IMR-90 (cell line): ENCODE measurements at regions not wholly inside any gene's neighbourhood (a gene's known extent, or its start where the extent isn't known, plus 50 kb on each side); places are given as distances from the start of the nearest gene placed in this dataset.

Source experiments
- ATAC-seq: fragments of 200-7000 bp; cut with Tn5 transposase; 2 replicates; pipeline ENCODE4 v1.9.1; 2020; ENCODE audit warnings: low read depth, mild to moderate bottlenecking, moderate library complexity
- BruUV-seq: library from RNA; stranded (reverse); fragments of 400-500 nt; replicated peaks from 2 replicates; lab custom pipeline; 2021; lab: Mats Ljungman, UMichigan
- CTCF ChIA-PET: fragments of 300-600 bp; formaldehyde crosslinking; extraction: SDS; loops from one replicate; lab custom pipeline; 2021; ENCODE audit warnings: antibody characterized with exemption; lab: Yijun Ruan, JAX
- POLR2A ChIA-PET: fragments of 300-600 bp; sonication (Branson Sonifier 250); formaldehyde crosslinking; loops from one replicate; lab custom pipeline; 2022; ENCODE audit warnings: antibody characterized with exemption; ENCODE audit not compliant: unreplicated experiment; lab: Charles Lee
- DNase-seq: peaks from one replicate; pipeline ENCODE4 v3.0.0; 2013
- H2AFZ ChIP-seq: replicated peaks from 2 replicates; pipeline ENCODE3; 2013; ENCODE audit warnings: low read length, mild to moderate bottlenecking; ENCODE audit not compliant: poor library complexity
- H2AK5ac ChIP-seq: 2 replicates; pipeline ENCODE4 v1.6.1; 2013; ENCODE audit warnings: low read depth, low read length, inconsistent platforms
- H2AK9ac ChIP-seq: replicated peaks from 2 replicates; pipeline ENCODE3; 2013; ENCODE audit warnings: mild to moderate bottlenecking, low read depth, low read length, moderate library complexity; ENCODE audit not compliant: poor library complexity
- H2BK120ac ChIP-seq: 2 replicates; pipeline ENCODE4 v1.6.1; 2013; ENCODE audit warnings: low read depth, low read length, inconsistent platforms
- H2BK15ac ChIP-seq: 3 replicates; pipeline ENCODE4 v1.6.1; 2013; ENCODE audit warnings: low read depth, low read length, inconsistent platforms
- H2BK20ac ChIP-seq: 2 replicates; pipeline ENCODE4 v1.6.1; 2013; ENCODE audit warnings: low read depth, mild to moderate bottlenecking, inconsistent platforms, low read length, moderate library complexity
- H2BK5ac ChIP-seq: 2 replicates; pipeline ENCODE4 v1.6.1; 2013; ENCODE audit warnings: mild to moderate bottlenecking, low read depth, low read length, inconsistent platforms; ENCODE audit not compliant: poor library complexity, severe bottlenecking
- H3K14ac ChIP-seq: replicated peaks from 2 replicates; pipeline ENCODE4 v1.6.1; 2013; ENCODE audit warnings: low read depth, low read length, inconsistent platforms
- H3K18ac ChIP-seq: 2 replicates; pipeline ENCODE4 v1.6.1; 2013; ENCODE audit warnings: low read depth, low read length, control low read depth
- H3K23ac ChIP-seq: 2 replicates; pipeline ENCODE4 v1.6.1; 2013; ENCODE audit warnings: low read depth, low read length, inconsistent platforms
- H3K27ac ChIP-seq: 2 replicates; pipeline ENCODE4 v1.5.1; 2013; ENCODE audit warnings: mild to moderate bottlenecking, control low read depth, low read length; ENCODE audit not compliant: insufficient read depth
- H3K27me3 ChIP-seq: 2 replicates; pipeline ENCODE4 v1.6.1; 2013; ENCODE audit warnings: low read length; ENCODE audit not compliant: control insufficient read depth, insufficient read depth
- H3K36me3 ChIP-seq: 2 replicates; pipeline ENCODE4 v1.6.1; 2013; ENCODE audit warnings: low read length, mixed read lengths; ENCODE audit not compliant: control insufficient read depth, insufficient read depth
- H3K4ac ChIP-seq: 2 replicates; pipeline ENCODE4 v1.6.1; 2013; ENCODE audit warnings: low read depth, low read length, inconsistent platforms
- H3K4me1 ChIP-seq: 2 replicates; pipeline ENCODE4 v1.6.1; 2013; ENCODE audit warnings: low read length, mixed read lengths; ENCODE audit not compliant: control insufficient read depth, insufficient read depth
- H3K4me2 ChIP-seq: 2 replicates; pipeline ENCODE4 v1.6.1; 2013; ENCODE audit warnings: low read depth, mild to moderate bottlenecking, control low read depth, low read length, moderate library complexity
- H3K4me3 ChIP-seq: 2 replicates; pipeline ENCODE4 v1.5.1; 2013; ENCODE audit warnings: low read depth, mild to moderate bottlenecking, control low read depth, low read length, moderate library complexity; ENCODE audit not compliant: insufficient read depth
- H3K56ac ChIP-seq: 2 replicates; pipeline ENCODE4 v1.6.1; 2013; ENCODE audit warnings: low read length, inconsistent platforms; ENCODE audit not compliant: insufficient read depth; ENCODE audit errors: extremely low read depth
- H3K79me1 ChIP-seq, 2 experiments: 2 replicates each; pipeline ENCODE4 v1.6.1; 2013; ENCODE audit warnings: low read length in 2 of 2, inconsistent platforms in 1 of 2, low read depth in 1 of 2
- H3K9ac ChIP-seq: 2 replicates; pipeline ENCODE4 v1.6.1; 2013; ENCODE audit warnings: low read depth, low read length, control low read depth
- H3K9me1 ChIP-seq: 2 replicates; pipeline ENCODE4 v1.6.1; 2013; ENCODE audit warnings: low read length, inconsistent platforms; ENCODE audit not compliant: insufficient read depth
- H3K9me3 ChIP-seq: 2 replicates; pipeline ENCODE4 v1.6.1; 2013; ENCODE audit warnings: low read length; ENCODE audit not compliant: control insufficient read depth, insufficient read depth
- H4K20me1 ChIP-seq: 2 replicates; pipeline ENCODE4 v1.6.1; 2013; ENCODE audit warnings: low read length, inconsistent platforms; ENCODE audit not compliant: insufficient read depth
- H4K5ac ChIP-seq: 2 replicates; pipeline ENCODE4 v1.6.1; 2013; ENCODE audit warnings: mild to moderate bottlenecking, low read depth, low read length, control low read depth
- H4K8ac ChIP-seq, 2 experiments: 2 replicates each; pipeline ENCODE4 v1.6.1; 2013; ENCODE audit warnings: low read depth in 2 of 2, low read length in 2 of 2, control low read depth in 1 of 2, inconsistent platforms in 1 of 2
- H4K91ac ChIP-seq: 2 replicates; pipeline ENCODE4 v1.6.1; 2013; ENCODE audit warnings: low read depth, low read length, inconsistent platforms; ENCODE audit not compliant: insufficient read depth
- BHLHE40 ChIP-seq: fragments of 150-350 bp; IDR thresholded peaks from 2 replicates; pipeline ENCODE4 v1.6.1; 2016; ENCODE audit warnings: mild to moderate bottlenecking, low read depth, low read length
- CEBPB ChIP-seq: IDR thresholded peaks from 2 replicates; pipeline ENCODE4 v1.6.1; 2012; ENCODE audit warnings: low read depth, low read length, improper control_type of control experiment
- CHD1 ChIP-seq: IDR thresholded peaks from 2 replicates; pipeline ENCODE4 v1.6.1; 2012; ENCODE audit warnings: low read depth, low read length, improper control_type of control experiment
- FOS ChIP-seq: fragments of 150-350 bp; IDR thresholded peaks from 2 replicates; pipeline ENCODE4 v1.6.1; 2016; ENCODE audit warnings: low read depth, low read length
- MAFK ChIP-seq: IDR thresholded peaks from 2 replicates; pipeline ENCODE4 v1.6.1; 2012; ENCODE audit warnings: low read depth, low read length, improper control_type of control experiment
- MAZ ChIP-seq: IDR thresholded peaks from 2 replicates; pipeline ENCODE4 v1.6.1; 2012; ENCODE audit warnings: low read depth, mild to moderate bottlenecking, low read length, improper control_type of control experiment, moderate library complexity, borderline replicate concordance
- MXI1 ChIP-seq: IDR thresholded peaks from 2 replicates; pipeline ENCODE4 v1.6.1; 2012; ENCODE audit warnings: low read depth, mild to moderate bottlenecking, low read length, moderate library complexity, borderline replicate concordance
- NFE2L2 ChIP-seq: fragments of 150-350 bp; IDR thresholded peaks from 2 replicates; pipeline ENCODE4 v1.6.1; 2016; ENCODE audit warnings: low read depth, mild to moderate bottlenecking, low read length
- POLR2A ChIP-seq: IDR thresholded peaks from 2 replicates; pipeline ENCODE4 v1.6.1; 2012; ENCODE audit warnings: mild to moderate bottlenecking, low read depth, low read length
- RAD21 ChIP-seq: IDR thresholded peaks from 2 replicates; pipeline ENCODE4 v1.6.1; 2012; ENCODE audit warnings: low read length, improper control_type of control experiment
- RCOR1 ChIP-seq: IDR thresholded peaks from 2 replicates; pipeline ENCODE4 v1.6.1; 2012; ENCODE audit warnings: mild to moderate bottlenecking, low read length, improper control_type of control experiment; ENCODE audit not compliant: insufficient replicate concordance
- RFX5 ChIP-seq: IDR thresholded peaks from 2 replicates; pipeline ENCODE4 v1.8.0; 2012; ENCODE audit warnings: low read depth, mild to moderate bottlenecking, low read length, moderate library complexity
- SMC3 ChIP-seq: fragments of 150-350 bp; IDR thresholded peaks from 2 replicates; pipeline ENCODE4 v1.6.1; 2016; ENCODE audit warnings: low read depth, mild to moderate bottlenecking, antibody characterized with exemption, low read length, moderate library complexity
- dilution Hi-C: fragments of 300-500 bp; cut with HindIII; formaldehyde crosslinking; loops from one replicate; pipeline ENCODE4 v1.14.3; 2018; ENCODE audit warnings: low sequenced_read_pairs; ENCODE audit not compliant: unreplicated experiment
- in situ Hi-C: fragments of 300-500 bp; cut with MboI; formaldehyde crosslinking; loops from 3 replicates; pipeline ENCODE4 v1.14.3; 2019; ENCODE audit warnings: low sequenced_read_pairs, inconsistent platforms, mixed read lengths
- intact Hi-C: fragments of 100-400 bp; cut with micrococcal nuclease; formaldehyde crosslinking; loops from 2 replicates; pipeline ENCODE4 v1.10.0; 2022
- TF ChIP-seq, protein P1 (sequence below): conservative IDR thresholded peaks from 2 replicates; pipeline ENCODE4 v1.5.1; 2012; ENCODE audit warnings: mild to moderate bottlenecking, low read depth, low read length, improper control_type of control experiment
- TF ChIP-seq, protein P2 (sequence below): fragments of 150-350 bp; IDR thresholded peaks from 2 replicates; pipeline ENCODE4 v1.6.1; 2017; ENCODE audit warnings: mild to moderate bottlenecking, antibody characterized with exemption, low read length, low read depth
- TF ChIP-seq, protein P3 (sequence below): fragments of 150-350 bp; IDR thresholded peaks from 2 replicates; pipeline ENCODE4 v1.6.1; 2016; ENCODE audit warnings: low read depth, mild to moderate bottlenecking, low read length, moderate library complexity, borderline replicate concordance

DNA sequence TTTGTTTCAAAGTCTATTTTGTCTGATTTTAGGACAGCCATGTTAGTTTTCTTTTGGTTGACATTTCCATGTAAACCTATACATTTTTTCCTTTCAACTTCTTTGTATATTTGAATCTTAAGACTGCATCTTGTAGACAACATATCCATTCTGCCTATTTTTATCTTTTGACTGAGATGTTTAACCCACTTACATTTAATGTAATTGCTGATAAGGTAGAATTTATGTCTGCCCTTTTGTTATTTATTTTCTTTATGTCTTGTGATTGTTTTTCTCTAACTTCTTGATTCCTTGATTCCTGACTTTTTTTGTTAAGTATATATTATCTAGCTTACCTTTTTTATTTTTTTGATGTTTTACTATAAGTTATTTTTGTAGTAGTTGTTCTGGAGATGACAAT is 542.5 kb downstream of the SUCLG1 start:
- ChIA-PET POLR2A (no interaction called here), CTCF (no interaction called here)
- H2BK15ac ChIP-seq: no peak overlapping the region
- H3K18ac ChIP-seq: no peak overlapping the region
- H3K27ac ChIP-seq: no peak overlapping the region
- no peaks in the 10 kb centered on the region for H3K4me1 ChIP-seq
- no TSS peak for BruUV-seq
- intact Hi-C loops: no loop called here
- no peaks in the 10 kb centered on the region for H4K20me1 ChIP-seq
- no peak overlapping the region for H2BK120ac ChIP-seq
- H4K91ac ChIP-seq: no peak overlapping the region
- in situ Hi-C loops: no loop called here
- ATAC-seq (no peak), DNase-seq (no peak)
- no peak overlapping the region for H2BK20ac ChIP-seq
- H3K4me2 ChIP-seq: no peak overlapping the region
- H3K56ac ChIP-seq: no peak overlapping the region
- no peak overlapping the region for H2AFZ ChIP-seq
- H3K4me3 ChIP-seq: no peak overlapping the region
- no peaks in the 10 kb centered on the region for H3K9me3 ChIP-seq
- TF ChIP-seq RAD21 (no peak), RFX5 (no peak), MAZ (no peak), FOS (no peak), BHLHE40 (no peak), MAFK (no peak), NFE2L2 (no peak), MXI1 (no peak), CEBPB (no peak), POLR2A (no peak), SMC3 (no peak), CHD1 (no peak), RCOR1 (no peak)
- TF ChIP-seq, protein P1, sequence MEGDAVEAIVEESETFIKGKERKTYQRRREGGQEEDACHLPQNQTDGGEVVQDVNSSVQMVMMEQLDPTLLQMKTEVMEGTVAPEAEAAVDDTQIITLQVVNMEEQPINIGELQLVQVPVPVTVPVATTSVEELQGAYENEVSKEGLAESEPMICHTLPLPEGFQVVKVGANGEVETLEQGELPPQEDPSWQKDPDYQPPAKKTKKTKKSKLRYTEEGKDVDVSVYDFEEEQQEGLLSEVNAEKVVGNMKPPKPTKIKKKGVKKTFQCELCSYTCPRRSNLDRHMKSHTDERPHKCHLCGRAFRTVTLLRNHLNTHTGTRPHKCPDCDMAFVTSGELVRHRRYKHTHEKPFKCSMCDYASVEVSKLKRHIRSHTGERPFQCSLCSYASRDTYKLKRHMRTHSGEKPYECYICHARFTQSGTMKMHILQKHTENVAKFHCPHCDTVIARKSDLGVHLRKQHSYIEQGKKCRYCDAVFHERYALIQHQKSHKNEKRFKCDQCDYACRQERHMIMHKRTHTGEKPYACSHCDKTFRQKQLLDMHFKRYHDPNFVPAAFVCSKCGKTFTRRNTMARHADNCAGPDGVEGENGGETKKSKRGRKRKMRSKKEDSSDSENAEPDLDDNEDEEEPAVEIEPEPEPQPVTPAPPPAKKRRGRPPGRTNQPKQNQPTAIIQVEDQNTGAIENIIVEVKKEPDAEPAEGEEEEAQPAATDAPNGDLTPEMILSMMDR: no peak
- TF ChIP-seq, protein P2, sequence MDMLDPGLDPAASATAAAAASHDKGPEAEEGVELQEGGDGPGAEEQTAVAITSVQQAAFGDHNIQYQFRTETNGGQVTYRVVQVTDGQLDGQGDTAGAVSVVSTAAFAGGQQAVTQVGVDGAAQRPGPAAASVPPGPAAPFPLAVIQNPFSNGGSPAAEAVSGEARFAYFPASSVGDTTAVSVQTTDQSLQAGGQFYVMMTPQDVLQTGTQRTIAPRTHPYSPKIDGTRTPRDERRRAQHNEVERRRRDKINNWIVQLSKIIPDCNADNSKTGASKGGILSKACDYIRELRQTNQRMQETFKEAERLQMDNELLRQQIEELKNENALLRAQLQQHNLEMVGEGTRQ: no peak
- TF ChIP-seq, protein P3, sequence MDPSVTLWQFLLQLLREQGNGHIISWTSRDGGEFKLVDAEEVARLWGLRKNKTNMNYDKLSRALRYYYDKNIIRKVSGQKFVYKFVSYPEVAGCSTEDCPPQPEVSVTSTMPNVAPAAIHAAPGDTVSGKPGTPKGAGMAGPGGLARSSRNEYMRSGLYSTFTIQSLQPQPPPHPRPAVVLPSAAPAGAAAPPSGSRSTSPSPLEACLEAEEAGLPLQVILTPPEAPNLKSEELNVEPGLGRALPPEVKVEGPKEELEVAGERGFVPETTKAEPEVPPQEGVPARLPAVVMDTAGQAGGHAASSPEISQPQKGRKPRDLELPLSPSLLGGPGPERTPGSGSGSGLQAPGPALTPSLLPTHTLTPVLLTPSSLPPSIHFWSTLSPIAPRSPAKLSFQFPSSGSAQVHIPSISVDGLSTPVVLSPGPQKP: no peak
- H2AK9ac ChIP-seq: no peak overlapping the region
- no peak overlapping the region for H2AK5ac ChIP-seq
- no peaks in the 10 kb centered on the region for H3K36me3 ChIP-seq
- H3K14ac ChIP-seq: no peak overlapping the region
- H3K23ac ChIP-seq: no peak overlapping the region
- H2BK5ac ChIP-seq: no peak overlapping the region
- no peaks in the 10 kb centered on the region for H3K27me3 ChIP-seq
- no peak overlapping the region for H3K4ac ChIP-seq
- no peaks in the 10 kb centered on the region for H3K79me1 ChIP-seq
- dilution Hi-C loops: no loop called here
- no peak overlapping the region for H4K5ac ChIP-seq
- H3K9me1 ChIP-seq: no peaks in the 10 kb centered on the region
- H3K9ac ChIP-seq: no peak overlapping the region
- no peak overlapping the region for H4K8ac ChIP-seq
